T47D (cell line): ENCODE measurements at regions not wholly inside any gene's neighbourhood (a gene's known extent, or its start where the extent isn't known, plus 50 kb on each side); places are given as distances from the start of the nearest gene placed in this dataset.
"Not testable (repeated sequence)": the region's sequence is repeated elsewhere in the genome, so short reads cannot be mapped to it uniquely, and the experiment has no call there.

Experiments
- DNase-seq, 2 experiments: peaks; one replicate each; pipeline versions ENCODE4 v3.0.0 to v3.0.0-alpha.2; 2011 to 2012; ENCODE audit warnings: low read depth in 1 of 2, low spot score in 1 of 2
- JUND ChIP-seq: IDR thresholded peaks from 2 replicates; pipeline ENCODE4 v1.6.1; 2012; ENCODE audit warnings: low read depth
- in situ Hi-C: cut with HindIII; loops from 2 replicates; pipeline ENCODE4 v1.10.0; 2016; ENCODE audit warnings: low sequenced_read_pairs, low pct_unique_long_range_greater_than_20kb

DNA sequence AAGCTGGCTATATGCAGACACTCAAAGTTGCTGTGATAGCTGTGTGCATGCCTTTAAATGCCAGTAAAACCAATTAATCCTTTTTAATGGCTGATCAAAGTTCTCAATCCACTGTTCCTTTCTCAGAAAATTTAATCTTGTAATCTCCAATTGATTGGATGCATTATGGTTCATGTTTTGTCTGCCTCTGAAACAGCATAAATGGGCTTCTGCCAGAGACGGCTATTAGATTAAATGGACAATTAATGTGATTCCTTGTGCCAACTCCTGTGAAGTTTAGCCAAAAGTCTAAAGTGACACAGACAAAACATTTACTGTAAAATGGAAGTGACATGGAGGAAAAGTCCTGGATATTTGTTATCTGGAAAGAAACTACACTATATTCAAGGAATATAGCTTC, 952.5 kb upstream of the FAT3 start:
- in situ Hi-C loops: no loop called here
- no peak for TF ChIP-seq JUND
- DNase-seq: no peak

GRCh38 chr11:91268512-91269295, 955.9 kb upstream of the FAT3 start:
- DNase-seq, in situ Hi-C loops: not testable (repeated sequence)

- no peak for TF ChIP-seq JUND
- DNase-seq: no peak
- in situ Hi-C loops: no loop called here
Observed at GRCh38 chr11:91265946-91266345, 958.7 kb upstream of the FAT3 start.

DNA sequence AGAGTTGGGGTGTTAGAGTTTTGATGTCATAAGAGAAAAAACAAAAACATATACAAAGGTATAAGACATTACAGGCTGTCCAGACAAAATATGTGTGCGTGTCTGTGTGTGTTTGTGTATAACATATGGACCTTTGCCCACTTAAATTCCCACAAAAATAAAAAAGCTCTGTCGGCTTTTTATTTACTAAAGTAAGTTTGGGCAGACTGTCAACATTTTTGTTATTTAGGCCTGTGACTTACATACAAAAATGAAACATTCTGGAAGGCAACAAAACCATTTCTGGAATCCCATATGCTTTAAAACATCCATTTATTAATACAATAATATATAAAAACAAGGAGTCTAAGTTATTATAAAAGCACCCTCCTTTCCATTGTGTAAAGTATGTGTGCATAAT, 960.1 kb upstream of the FAT3 start:
- TF ChIP-seq JUND: no peak
- in situ Hi-C loops: no loop called here
- DNase-seq: no peak

GRCh38 chr11:91263496-91264365, 960.9 kb upstream of the FAT3 start:
- peak in 1 of 2 experiments; percentile 26 for DNase-seq
- TF ChIP-seq JUND: no peak
- in situ Hi-C loops: no loop called here

GRCh38 chr11:91261513-91261912, 963.1 kb upstream of the FAT3 start:
- DNase-seq: no peak
- in situ Hi-C loops: no loop called here
- no peak for TF ChIP-seq JUND

- TF ChIP-seq JUND: no peak
- in situ Hi-C loops: no loop called here
- DNase-seq: no peak
Observed at GRCh38 chr11:91258876-91259275, 965.7 kb upstream of the FAT3 start.

DNA sequence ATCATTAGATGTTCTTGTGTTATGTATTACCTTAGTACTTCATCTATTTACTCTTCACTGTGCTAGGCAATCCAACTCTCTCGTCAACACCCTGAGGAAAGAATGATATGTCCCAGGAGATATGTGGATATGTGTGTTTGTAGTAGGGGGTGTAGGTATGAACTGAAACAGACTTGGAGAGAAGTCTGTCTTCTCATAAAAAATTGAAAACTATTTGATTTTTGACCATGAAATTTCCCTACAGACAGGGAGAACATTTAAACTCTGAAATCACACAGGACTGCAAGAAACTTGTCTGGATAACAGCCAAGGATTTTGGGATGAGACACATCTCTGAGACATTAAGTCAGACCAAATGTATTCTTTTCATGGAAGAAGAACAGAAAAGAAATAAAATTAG, 967.0 kb upstream of the FAT3 start:
- in situ Hi-C loops: no loop called here
- DNase-seq: no peak
- no peak for TF ChIP-seq JUND

DNA sequence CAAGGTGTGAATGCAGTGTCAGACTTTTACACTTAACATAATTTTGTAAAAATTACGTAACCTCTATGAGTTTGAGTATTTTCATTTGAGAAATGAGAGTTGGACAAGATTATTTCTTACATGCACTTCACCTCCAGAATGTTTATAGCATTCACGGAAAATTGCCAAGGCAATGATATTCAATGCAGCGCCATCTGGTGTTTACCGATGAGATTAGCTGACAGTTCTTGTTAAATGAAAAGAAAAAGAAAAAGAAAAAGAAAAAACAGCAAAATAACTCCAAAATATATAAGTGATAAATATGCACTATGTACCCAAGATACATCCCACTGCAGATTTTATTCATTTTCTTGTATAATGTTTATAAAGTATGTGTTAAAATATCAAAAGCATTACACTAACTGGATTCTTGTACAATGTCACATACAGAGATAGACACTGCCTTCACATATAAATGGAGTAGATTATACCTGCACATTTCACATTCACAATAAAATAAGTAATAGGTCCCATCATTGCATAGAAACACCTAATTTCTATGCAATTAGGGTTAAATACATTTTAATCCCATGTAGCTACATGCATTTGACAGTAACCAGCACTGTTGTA, 976.3 kb upstream of the FAT3 start:
- DNase-seq: peak in 1 of 2 experiments; percentile 85
- in situ Hi-C loops: no loop called here
- TF ChIP-seq JUND: no peak

DNA sequence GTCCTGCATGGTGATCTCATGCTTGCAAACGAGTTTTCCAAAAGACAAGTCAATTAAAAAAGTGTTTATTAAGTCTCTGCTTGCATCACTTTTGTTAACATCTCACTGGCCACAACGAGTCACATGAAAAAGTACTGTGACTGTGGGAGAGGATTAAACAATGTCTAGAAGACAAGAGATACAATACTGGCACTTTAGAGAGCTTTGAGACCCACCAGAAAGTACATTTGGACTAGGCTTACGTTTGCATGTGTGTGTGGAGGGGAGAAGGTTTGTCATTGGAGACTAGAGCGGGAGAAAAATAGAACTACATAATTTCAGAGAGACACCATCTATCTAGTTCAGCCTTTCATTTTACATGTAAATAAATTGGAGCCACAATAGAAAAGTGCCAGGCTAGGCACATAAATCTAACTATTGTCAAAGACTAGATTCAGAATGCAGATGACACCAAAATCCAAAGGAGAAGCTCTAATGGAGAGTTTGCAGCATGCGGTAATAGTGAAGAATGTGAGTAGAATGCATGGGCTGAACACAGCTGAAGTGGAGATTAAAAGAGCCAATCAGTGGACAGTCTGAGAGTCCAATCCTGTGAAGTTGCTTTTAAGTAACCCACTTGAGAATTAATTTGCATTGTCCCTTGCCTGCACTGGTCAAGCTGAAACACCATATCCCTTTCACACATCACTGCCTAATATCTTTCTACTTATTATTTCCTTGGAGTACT, 977.4 kb upstream of the FAT3 start:
- in situ Hi-C loops: no loop called here
- TF ChIP-seq JUND: no peak
- DNase-seq: no peak

- no peak for TF ChIP-seq JUND
- no peak for DNase-seq
- in situ Hi-C loops: no loop called here
Observed at GRCh38 chr11:91244912-91245311, 979.7 kb upstream of the FAT3 start.

- DNase-seq: no peak
- no peak for TF ChIP-seq JUND
- in situ Hi-C loops: no loop called here
Observed at GRCh38 chr11:91243630-91244029, 981.0 kb upstream of the FAT3 start.
